NCI-H226 (cell line): ENCODE measurements at regions not wholly inside any gene's neighbourhood (a gene's known extent, or its start where the extent isn't known, plus 50 kb on each side); places are given as distances from the start of the nearest gene placed in this dataset.

Source experiments
- DNase-seq: peaks from one replicate; pipeline ENCODE4 v3.0.0-alpha.2; 2015

DNA sequence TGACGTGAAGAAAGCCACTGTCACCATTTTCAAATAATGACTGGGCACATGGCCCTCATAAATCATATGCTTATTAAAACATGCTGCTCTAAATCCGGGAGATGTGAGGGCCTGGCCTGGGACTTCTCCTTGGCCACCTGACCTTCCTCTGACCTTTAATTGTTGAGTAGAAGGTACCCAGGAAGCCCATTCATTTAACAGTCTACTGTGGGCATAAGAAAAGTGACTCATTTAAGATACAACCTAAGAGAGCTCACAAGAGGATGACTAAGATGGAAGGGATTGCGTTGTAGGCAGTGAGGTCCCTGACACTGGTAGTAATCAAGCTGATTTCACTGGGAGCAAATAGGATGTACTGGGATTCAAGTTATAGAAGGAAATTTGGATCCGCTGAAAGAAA, 203.4 kb upstream of the GPR26 start:
- DNase-seq = no peak

DNA sequence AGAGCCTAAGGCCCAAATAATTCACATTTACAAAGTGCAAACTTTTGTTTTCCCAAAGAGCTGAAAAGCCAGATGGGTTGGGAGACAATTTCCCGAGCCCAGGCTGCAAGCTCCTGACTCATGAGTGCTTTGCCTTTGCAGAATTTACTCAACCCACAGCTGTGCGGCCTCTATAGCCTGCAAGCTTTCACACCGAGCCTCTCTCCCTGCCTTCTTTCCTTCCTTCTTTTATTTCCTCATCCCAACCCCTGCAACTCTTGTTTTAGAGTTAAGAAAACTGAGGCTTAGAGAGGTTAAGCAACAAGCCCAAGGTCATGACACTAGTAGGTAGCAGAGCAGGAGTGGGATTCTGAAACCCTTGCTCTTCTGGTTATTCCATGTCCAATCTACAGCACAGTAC, 203.0 kb upstream of the GPR26 start:
- DNase-seq = no peak

DNA sequence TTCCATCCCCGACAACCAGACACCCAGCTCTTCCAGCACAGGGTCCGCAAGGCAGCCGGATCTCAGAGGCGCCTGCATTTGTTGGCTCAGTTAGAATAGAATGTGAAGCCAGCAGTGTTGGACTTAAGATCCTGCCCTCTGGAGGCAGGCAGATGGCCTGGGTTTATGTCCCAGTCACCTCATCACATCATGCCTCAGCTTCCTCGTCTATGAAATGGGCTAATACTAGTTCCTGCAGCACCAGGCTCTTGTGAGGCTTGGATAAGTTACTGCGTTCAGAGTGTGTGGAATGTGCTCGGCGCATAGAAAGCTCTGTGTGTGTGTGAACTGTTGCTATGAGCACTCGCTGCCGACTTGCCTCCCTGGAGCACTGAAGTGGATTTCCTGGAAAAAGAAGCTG, 202.5 kb upstream of the GPR26 start:
- DNase-seq = no peak

DNA sequence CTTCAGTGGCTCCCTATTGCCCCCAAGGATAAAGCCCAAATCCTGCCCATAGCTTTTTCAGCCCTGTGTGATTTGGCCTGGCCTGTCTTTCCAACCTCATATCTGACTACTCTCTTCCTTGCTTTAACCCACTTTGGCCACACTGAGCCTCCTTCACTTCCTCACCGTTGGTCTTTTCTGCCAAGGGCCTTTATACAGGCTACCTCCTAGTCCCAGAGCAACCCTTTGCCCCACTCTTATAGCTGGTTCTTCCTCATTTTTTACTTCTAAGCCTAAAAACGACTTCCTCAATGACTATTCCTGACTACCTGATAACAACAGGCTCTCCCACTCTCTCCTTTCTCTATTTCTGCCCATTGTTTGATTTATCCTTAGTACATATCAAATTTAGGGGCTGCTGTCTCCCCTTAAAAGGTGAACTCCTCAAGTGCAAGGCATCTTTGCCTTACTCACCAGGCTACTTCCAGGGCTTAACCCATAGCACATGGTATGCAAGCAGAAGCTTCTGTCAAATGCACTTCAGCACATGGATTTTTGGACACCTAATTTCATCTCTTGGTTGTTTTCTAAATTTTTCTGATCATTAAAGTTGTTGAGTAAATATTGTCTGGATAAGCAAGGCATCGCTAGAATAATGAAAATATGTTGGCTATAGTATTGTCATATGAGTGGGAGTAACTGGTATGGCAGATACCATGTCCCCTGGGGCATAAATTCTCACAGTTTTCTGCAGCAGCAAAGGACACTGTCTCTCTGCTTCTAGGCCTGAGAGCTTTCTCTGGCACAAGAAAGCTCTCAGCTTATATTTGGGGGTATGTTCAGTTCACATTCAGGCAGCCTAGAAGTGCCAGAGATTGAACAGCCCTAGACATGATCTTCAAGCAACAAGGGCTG, 201.5 kb upstream of the GPR26 start:
- DNase-seq = no peak

DNA sequence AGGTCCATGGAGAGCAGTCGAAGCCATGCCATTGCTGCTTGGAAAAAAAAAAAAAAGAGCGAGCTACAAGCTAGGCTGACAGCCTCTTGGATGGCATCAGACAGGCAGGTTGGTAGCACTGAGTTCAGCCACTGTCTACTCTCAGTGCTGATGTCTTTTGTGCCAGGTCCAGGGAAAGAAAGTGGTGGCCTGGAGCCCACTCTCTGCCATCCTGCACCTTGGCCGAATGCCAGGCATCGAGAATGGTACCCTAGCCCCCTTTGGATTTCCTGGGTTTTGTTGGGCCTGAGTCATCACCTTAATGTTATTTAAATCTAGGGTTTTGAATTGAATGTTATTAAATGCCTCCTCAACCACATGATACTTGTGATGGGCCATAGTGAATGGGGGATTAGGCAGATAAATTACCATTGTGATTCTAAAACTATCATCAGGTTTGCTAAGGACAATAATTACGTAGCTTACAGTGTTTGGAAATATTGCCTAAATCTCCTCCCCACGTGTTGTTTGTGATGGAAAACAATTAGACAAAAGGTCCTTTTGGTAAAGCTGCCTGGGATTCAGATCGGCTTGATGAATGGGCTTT, 195.7 kb upstream of the GPR26 start:
- no peak for DNase-seq

DNA sequence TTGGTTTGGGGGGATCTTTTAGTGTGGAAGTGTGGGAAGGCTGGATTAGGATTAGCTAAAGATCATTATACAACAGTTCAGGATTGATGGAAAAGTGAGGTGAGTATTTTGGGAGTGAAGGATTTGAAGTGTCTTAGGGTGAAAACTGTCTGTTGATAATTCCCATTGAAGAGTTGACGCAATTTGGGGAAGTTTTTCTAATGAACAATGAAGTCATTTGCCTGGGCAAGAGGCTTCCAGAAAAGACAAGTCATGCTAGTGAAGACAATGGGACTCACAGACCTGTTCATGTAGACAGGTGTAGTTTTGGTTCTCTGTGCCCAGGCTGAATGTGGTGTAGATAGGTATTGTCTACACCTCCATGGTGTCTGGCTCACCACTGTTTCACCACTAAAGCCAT, 194.3 kb upstream of the GPR26 start:
- DNase-seq = no peak

DNA sequence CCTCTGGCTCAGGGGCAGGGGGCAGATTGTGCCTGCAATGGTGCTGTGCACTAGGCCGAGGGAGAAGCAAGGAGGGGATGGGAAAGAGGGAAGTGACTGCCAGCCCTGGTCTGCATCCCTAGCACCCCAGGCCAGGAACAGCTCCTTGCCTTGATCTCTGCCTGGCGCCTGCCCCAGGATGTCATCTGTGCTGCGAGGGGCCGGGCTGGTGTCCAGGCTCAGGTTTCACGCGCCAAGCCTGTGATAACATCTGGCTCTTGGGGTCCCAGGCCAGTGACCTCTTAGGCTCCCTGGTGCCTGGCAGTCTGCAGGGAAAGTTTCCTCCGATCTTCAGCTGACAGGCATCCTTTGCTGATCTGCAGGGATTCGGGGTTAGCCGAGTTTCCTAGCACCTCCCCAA, 193.5 kb upstream of the GPR26 start:
- DNase-seq = no peak

DNA sequence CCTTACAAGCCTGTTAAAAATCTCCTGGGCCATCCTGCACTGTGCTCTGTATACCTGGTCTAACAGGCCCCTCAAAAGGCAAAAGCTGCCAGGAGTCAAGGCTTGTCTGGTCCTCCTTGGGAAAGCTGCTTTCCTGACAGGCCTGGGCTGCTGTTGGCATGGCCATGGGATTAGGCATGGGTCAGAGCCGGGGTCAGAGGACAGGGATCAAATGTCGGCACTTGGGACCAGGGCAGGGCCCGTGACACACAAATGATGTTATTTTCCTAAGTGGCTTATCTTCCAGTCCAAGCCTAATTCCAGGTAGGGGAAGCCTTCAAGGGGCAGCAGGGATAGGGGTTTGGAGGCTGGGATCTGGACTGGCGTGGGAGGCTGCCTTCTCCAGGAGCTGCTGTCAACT, 191.5 kb upstream of the GPR26 start:
- no peak for DNase-seq

DNA sequence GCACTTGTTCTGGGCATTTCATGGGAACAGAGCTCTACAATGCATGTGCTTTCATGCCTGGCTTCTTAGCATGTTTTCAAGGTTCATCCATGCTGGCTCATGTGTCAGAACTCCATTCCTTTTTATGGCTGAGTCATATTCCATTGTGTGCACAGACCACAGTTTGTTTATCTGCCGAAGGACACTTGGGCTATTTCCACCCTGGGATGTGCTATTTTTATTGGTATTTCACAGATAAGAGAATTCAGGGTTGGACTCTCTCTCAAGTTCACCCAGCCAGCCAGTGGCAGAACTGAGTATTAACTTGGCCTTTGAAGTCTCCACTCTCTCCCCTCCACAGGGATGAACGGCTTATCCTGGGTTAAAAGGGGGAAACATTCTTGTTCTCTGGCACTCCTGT, 190.7 kb upstream of the GPR26 start:
- no peak for DNase-seq

DNA sequence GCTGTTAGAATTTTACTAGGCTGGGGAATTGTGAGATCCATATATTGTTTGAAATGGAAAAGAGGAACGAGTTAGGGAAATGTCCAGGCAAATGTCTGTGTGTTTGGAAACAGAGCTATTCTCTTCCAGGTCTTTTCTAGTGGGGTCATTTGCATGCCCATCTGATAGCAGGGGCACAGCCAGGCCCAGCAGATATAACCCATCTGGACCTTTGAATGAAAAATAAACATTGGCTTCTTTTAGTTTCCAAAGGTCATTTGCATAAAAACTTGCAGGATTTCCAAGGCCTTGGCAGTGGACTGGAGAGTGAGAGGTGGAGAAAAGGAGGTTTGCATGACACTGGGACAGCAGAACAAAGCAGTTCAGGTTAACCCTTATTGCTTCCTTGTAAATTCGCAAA, 188.0 kb upstream of the GPR26 start:
- no peak for DNase-seq

DNA sequence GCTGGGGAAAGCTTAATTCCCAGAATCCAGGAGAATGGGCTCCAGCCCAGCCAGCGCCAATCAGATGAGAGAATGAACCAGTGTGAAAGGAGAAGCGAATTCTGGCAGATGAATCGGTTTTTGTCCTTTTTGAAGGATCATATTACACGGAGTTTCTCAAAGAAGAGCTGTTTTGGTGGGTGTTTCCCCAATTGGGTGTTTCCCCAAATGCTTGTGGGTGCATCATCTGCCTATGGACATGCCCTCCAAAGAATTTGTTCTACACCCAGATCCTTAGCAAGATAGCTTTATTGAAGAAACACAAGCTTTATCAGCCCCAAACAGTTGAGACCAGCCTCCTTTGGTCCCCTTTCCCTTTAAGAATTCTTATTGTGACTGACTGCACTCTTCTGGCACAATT, 186.5 kb upstream of the GPR26 start:
- DNase-seq = no peak

DNA sequence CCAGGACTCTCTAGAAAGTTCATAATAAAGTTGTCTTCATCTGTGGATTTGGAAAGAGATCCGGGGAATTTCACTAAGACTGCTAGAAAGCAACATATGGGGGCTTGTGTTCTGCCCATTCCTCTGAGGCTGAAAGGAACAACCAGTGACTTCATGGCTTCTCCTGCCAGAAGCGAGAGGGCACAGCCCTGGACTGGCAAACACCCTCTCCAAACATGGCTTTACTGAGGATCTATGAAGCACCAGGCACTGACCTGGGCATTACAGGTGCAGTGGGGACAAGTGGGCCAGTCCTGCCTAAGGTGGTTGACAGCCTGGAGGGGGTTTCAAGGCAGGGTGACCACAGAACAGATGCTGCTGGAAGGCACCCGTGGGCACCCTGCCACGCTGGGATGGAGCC, 185.8 kb upstream of the GPR26 start:
- DNase-seq = no peak

DNA sequence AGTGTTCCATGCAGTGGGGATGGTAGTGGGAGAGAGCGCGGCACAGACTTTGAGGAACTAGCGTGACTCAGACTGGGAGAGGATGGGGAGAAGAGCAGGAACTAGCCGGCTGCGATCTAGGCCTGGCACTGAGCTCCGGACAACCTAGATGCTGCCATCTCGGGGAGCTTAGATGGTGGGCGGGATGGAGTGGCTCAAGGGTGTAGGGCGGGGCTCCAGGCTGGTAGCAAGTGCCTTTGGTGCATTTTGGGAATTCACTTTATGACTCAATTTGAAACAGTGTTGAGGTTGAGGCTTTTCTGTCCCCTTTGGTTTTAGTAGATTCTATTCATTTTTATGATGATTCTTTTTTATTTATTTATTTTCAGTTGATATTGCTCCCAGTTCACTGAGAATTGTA, 185.3 kb upstream of the GPR26 start:
- no peak for DNase-seq

DNA sequence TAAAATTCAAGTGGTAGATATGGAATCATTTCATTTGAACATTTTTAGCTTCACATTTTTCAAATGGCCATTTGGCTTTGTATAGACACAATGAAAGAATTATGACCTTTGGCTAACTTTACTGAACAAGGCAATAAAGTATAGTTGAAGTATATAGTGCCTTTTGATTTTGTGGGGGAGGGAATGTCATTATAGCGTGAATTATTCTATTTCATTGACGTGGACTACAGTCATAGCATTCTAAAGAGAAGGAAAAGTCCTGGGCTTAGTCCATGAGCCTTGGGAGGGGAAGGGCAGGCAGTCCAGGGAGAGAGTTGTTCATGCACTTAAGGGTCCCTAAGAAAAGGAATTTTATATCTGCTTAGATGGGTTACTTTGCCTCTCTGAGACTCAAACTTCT, 181.4 kb upstream of the GPR26 start:
- DNase-seq = no peak

DNA sequence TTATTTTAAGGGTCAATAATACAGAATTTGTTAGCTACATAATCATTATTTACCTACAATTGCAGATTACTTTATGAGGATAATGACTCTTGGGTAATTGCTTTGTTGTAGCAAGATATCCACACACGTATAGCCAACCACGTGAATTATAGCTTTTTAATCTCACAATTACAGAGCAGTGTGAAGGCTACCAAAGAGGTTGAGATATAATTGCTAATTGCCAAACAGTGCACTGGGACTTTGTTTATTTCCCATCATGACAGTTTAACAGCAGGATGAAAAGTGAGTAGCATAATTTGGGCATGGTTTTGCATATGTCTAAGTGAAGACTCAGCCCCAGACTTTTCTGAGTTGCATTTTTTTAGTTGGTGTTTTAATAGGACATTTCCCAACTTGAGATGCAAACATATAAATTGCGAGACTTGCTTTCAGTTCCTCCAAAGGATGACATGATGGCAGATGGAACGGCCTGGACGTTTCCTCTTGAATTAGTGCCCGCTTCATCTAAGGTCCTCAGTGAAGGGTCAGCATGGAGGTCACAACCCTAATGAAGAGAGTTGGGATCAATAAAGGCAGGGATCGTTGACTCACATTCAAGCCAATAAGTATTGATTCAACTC, 180.7 kb upstream of the GPR26 start:
- no peak for DNase-seq

DNA sequence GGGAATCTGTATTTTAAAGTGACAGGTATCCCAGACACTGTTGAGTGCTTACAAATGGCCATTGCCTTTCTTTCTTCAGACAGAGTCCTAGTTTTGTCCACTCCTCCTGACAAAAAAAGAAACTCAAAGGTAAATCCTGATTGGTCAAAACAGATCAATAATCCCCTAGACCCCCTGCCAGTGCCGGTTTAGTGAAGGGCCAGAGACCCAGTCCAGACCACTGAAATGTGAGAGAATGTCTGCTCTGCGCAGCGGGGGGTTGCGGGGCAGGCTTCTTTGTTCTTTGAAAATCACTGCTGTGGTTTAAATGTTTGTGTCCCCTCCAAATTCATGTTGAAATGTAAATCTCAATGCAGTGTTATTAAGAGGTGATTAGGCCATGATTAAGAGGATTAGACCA, 177.7 kb upstream of the GPR26 start:
- DNase-seq = no peak

DNA sequence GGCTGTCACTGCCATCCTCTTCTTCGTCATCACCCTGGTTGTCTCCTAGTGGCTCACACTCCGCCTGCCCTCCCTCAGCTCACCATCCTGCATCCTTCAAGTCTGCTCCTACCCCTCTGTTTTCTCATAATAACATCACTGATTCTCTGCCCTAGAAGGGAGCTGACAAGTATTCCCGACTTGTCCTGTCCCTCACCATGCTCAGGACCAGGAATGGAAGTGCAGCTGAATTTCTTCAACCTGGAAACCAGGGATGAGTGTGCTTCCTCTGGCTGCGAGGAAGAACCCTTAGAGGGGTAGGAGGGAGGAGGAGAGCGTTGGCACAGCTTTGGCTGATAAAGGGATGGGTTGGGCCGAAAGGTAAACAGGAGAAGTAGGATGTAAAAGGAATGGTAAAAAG, 174.8 kb upstream of the GPR26 start:
- DNase-seq = no peak

DNA sequence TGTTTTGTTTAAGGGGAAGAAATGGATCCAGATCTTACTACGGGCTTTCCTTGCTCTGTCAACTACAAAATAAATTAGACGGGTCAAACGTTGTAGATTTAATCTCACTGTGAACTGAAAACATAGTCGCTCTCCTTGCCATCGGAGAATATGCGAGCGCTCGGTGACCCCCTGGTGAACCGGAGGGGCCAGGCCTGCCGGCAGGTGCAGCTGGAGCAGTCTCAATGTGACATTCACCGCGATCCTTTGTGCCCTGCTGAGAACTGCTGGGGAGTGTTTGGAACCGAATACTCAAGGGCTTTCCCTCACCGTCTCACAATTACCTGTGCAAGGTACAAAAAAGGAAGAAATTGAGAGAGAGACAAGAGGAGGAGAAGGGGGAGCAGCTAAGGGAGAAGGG, 174.1 kb upstream of the GPR26 start:
- no peak for DNase-seq

DNA sequence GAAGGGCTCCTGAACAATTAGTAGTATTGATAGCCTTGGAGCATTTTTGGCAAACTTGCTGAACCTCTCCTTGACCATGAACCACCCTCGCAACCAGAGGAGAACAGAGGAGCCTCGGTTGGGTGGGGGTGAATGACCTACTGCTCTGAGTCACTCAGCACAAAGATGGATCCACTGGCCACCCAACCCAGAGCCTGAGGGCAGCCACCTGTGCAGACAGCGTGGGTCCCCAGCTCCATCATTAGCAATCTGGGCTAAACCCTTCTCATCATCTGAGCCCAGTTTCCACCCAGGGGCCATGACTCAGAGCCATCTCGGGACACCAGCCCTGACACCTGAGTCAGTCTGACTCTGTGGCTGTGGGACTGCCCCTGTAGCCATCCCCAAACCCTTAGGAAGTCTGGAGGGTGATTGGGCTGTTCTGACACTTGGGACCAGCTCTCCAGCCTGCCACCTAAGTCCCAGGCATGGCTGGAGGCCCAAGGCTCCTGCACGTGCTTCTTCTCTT, 171.8 kb upstream of the GPR26 start:
- no peak for DNase-seq

DNA sequence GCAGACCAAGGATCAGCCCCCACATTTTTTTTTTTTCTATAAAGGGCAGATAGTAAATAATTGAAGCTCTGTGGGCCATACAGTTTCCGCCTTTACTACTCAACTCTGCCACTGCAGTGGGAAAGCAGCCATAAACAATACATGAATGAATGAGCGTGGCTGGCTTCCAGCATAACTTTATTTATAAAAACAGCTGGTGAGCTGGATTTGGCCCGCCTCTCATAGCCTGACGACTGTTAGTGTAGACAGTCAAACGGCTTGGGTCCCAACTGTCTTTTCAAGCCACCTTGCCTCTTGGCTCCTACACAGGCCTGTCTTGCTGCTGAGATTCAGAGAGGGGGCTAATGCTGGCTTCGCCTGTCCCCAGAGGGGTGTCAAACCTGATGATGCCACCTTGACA, 169.8 kb upstream of the GPR26 start:
- no peak for DNase-seq

DNA sequence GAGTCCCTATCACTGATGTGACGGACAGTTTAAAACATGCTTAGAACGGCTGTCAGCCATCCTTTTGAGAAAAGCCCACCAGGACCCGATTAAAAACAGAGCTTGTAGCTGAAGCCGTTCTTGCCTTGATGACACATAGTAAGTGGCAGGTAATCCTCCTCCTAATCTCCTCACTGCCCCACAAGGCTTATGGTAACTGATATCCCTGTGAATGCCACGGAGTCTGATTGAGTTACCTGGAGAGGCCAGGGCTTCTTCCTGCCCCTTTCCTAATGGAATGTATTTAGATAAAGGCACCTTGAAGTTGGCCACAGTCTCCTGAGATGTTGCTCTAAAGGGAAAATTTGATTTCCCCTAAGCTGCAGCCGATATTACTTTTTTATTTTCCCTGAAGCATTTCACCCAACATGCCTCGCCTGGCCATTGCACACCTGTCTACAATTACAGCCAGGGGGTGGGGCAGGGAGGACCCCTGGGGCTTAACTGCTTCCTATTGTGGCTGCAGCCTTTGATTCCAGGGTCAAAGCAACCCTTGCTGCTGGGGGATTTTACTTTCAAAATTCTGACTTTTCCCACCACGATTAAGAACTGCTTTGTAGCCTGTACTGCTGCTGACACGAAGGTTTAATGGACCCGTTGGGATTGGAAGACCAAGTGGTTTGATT, 169.0 kb upstream of the GPR26 start:
- no peak for DNase-seq

DNA sequence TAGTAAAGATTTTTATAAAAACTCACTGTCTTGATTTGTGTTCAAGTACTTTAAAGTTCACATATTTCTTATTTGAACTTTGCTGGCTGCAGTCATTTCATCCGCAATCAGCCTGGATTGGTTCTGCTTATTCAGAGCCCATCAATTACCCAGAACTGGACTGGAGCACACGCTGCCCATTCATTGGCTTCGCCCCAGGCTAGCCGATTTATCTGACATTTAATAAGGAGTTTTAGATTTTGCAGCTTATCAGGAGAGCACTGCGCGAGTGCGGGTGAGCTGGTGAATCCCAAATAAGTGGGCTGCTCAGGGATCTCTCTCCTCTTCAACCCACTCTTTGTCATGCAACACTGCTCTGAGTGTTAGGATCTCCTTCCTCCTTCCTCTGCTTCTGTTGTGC, 166.0 kb upstream of the GPR26 start:
- DNase-seq = no peak

DNA sequence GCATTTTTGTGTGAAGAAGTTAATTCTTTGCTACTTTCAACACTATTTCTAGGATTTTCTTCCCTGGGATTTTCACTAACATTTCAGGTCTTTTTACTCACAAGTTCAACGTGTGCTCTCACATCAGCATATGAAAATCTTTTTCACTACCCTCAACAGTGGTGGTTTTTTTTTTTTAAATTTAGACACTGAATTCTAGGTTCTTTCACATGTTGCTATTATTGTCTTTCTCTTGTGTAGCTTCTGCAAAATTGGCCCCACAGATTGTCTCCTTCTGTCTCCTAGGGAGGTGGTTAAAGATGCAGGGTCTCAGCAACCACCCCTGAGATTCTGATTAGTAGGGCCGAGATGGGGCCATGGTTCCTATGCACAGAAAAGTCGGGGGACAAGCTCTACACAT, 165.0 kb upstream of the GPR26 start:
- no peak for DNase-seq

DNA sequence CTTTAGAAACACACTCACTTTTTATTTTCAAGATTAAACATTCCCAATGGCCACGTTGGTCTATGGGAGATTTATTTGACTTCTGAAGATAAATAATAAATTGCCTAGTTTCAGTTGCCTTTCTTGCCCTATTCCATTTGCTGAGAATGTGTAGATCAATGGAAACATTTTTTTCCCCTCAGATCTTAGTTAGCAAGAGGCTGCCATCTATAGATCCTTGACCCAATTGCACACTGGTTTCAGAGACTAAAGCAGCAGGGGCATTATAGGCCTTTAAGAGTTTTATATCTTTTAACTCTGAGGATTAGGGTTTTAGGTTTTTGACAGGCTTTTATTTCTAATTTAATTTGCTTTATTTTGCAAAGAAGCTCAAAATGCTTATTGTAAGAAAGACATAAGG, 163.2 kb upstream of the GPR26 start:
- no peak for DNase-seq
